HG03469 (cell line): ENCODE measurements at regions not wholly inside any gene's neighbourhood (a gene's known extent, or its start where the extent isn't known, plus 50 kb on each side); places are given as distances from the start of the nearest gene placed in this dataset.

Experiments used
- ATAC-seq: cut with Tn5 transposase; IDR thresholded peaks from one replicate; pipeline ENCODE4 v1.9.1; 2021; ENCODE audit warnings: mild to moderate bottlenecking, moderate library complexity, moderate number of reproducible peaks; ENCODE audit not compliant: unreplicated experiment

GRCh38 chr2:123283431-123283830 lies 741.7 kb upstream of the CNTNAP5 start:
- ATAC-seq, result no peak

DNA sequence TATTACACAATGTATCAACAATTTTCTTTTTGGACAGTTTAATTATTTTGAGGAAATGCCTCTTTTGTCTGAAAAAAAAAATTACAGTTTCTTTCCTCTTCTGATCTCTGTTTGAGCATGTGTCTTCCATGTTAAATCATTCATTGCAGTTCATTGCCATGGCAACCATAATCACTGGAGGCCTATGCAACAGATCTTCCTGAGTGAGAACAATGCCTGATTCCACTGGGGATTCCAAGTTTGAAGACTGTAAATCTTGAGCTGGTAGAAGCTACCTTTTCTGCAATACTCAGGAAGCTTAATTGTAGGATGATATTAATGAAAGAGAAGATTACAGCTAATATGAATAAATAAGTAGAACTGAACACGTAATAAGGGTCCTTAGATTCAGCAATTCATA lies 721.4 kb upstream of the CNTNAP5 start:
- no peak for ATAC-seq
